Naive thymus-derived CD4-positive, alpha-beta T cell (primary cell): ENCODE measurements at regions not wholly inside any gene's neighbourhood (a gene's known extent, or its start where the extent isn't known, plus 50 kb on each side); places are given as distances from the start of the nearest gene placed in this dataset.

ENCODE experiments used
- ATAC-seq: fragments of 150-1000 bp; cut with Tn5 transposase; 2 replicates; pipeline ENCODE4 v1.10.0; 2021; ENCODE audit warnings: mild to moderate bottlenecking, moderate library complexity
- CTCF ChIA-PET: fragments of 350-600 bp; sonication (Branson Sonifier 250); formaldehyde crosslinking; loops from one replicate; lab custom pipeline; 2021; ENCODE audit warnings: antibody characterized with exemption; lab: Charles Lee
- POLR2A ChIA-PET: fragments of 350-600 bp; sonication (Branson Sonifier 250); formaldehyde crosslinking; loops from one replicate; lab custom pipeline; 2021; ENCODE audit warnings: antibody characterized with exemption, inconsistent platforms; lab: Charles Lee
- DNase-seq, 9 donors: peaks; one replicate each; pipeline versions ENCODE4 v3.0.0 to v3.0.0-alpha.2; 2020 to 2022; ENCODE audit warnings: mixed read lengths in 1 of 9
- H3K27ac ChIP-seq: one replicate; pipeline ENCODE4 v1.7.0; 2013; ENCODE audit warnings: mild to moderate bottlenecking, low read depth, low read length, moderate library complexity
- H3K27me3 ChIP-seq, 2 donors: one replicate each; pipeline ENCODE4 v1.7.0; 2013; ENCODE audit warnings: low read length in 2 of 2, mild to moderate bottlenecking in 2 of 2, moderate library complexity in 2 of 2; ENCODE audit not compliant: control insufficient read depth in 2 of 2, insufficient read depth in 2 of 2
- H3K36me3 ChIP-seq, 3 experiments: 1 replicate in 2 of 3; 2 replicates in 1 of 3; pipeline ENCODE4 v1.7.0; 2013; ENCODE audit warnings: low read length in 3 of 3, mild to moderate bottlenecking in 3 of 3, moderate library complexity in 1 of 3; ENCODE audit not compliant: insufficient read depth in 3 of 3, control insufficient read depth in 2 of 3
- H3K4me1 ChIP-seq, 2 donors: one replicate each; pipeline ENCODE4 v1.7.0; 2013; ENCODE audit warnings: low read length in 2 of 2, mild to moderate bottlenecking in 2 of 2, moderate library complexity in 1 of 2; ENCODE audit not compliant: control insufficient read depth in 2 of 2, insufficient read depth in 2 of 2
- H3K4me3 ChIP-seq: 2 replicates; pipeline ENCODE4 v1.7.0; 2013; ENCODE audit warnings: mild to moderate bottlenecking, low read length
- H3K9me3 ChIP-seq, 3 experiments: 1 replicate in 2 of 3; 2 replicates in 1 of 3; pipeline ENCODE4 v1.7.0; 2013; ENCODE audit warnings: low read length in 3 of 3; ENCODE audit not compliant: control insufficient read depth in 2 of 3
- H3K27ac Mint-ChIP-seq, 9 donors: one replicate each; pipeline ENCODE4 v1.8.0; 2020 to 2022; ENCODE audit warnings: mixed read lengths in 9 of 9, mild to moderate bottlenecking in 8 of 9, moderate library complexity in 5 of 9, inconsistent platforms in 2 of 9
- H3K27me3 Mint-ChIP-seq, 5 donors: one replicate each; pipeline ENCODE4 v1.8.0; 2021 to 2022; ENCODE audit warnings: mixed read lengths in 5 of 5, mild to moderate bottlenecking in 1 of 5
- H3K36me3 Mint-ChIP-seq, 5 donors: one replicate each; pipeline ENCODE4 v1.8.0; 2020 to 2022; ENCODE audit warnings: mixed read lengths in 5 of 5, mild to moderate bottlenecking in 3 of 5, inconsistent platforms in 1 of 5
- H3K4me1 Mint-ChIP-seq, 7 donors: one replicate each; pipeline ENCODE4 v1.8.0; 2020 to 2022; ENCODE audit warnings: mixed read lengths in 7 of 7, mild to moderate bottlenecking in 3 of 7, inconsistent platforms in 1 of 7
- H3K4me3 Mint-ChIP-seq, 10 donors: one replicate each; pipeline ENCODE4 v1.8.0; 2020 to 2022; ENCODE audit warnings: mild to moderate bottlenecking in 10 of 10, mixed read lengths in 10 of 10, moderate library complexity in 6 of 10, inconsistent platforms in 2 of 10
- H3K9me3 Mint-ChIP-seq, 11 donors: one replicate each; pipeline ENCODE4 v1.8.0; 2020 to 2022; ENCODE audit warnings: mixed read lengths in 11 of 11, mild to moderate bottlenecking in 4 of 11, inconsistent platforms in 1 of 11, moderate library complexity in 1 of 11
- intact Hi-C, 2 donors: fragments of 100-400 bp; cut with micrococcal nuclease; formaldehyde crosslinking; loops; one replicate each; pipeline ENCODE4 v1.15.1; 2023

GRCh38 chr4:66202870-66203269 lies 532.6 kb upstream of the EPHA5 start:
- intact Hi-C loops = no loop called here
- Histone ChIP-seq H3K36me3 (no peaks in the 10 kb centered on the region), H3K4me1 (no peaks in the 10 kb centered on the region), H3K27ac (no peak overlapping the region), H3K27me3 (no peaks in the 10 kb centered on the region), H3K4me3 (no peak overlapping the region), H3K9me3 (no peaks in the 10 kb centered on the region)
- CTCF ChIA-PET = no interaction called here
- DNase-seq (no peak), ATAC-seq (no peak)
- H3K4me3 Mint-ChIP-seq = no peak overlapping the region
- no peaks in the 10 kb centered on the region for H3K27me3 Mint-ChIP-seq
- POLR2A ChIA-PET = no interaction called here
- no peaks in the 10 kb centered on the region for H3K4me1 Mint-ChIP-seq
- H3K27ac Mint-ChIP-seq = no peak overlapping the region
- peaks cover 0 to 13% (median 0%) of the 10 kb centered on the region in 11 donors for H3K9me3 Mint-ChIP-seq
- H3K36me3 Mint-ChIP-seq = no peaks in the 10 kb centered on the region

- Histone ChIP-seq H3K27me3 (no peaks in the 10 kb centered on the region), H3K9me3 (no peaks in the 10 kb centered on the region), H3K36me3 (no peaks in the 10 kb centered on the region), H3K27ac (no peak overlapping the region), H3K4me1 (no peaks in the 10 kb centered on the region), H3K4me3 (no peak overlapping the region)
- H3K27me3 Mint-ChIP-seq = no peaks in the 10 kb centered on the region
- no peak overlapping the region for H3K27ac Mint-ChIP-seq
- DNase-seq = no peak
- POLR2A ChIA-PET = no interaction called here
- no peaks in the 10 kb centered on the region for H3K4me1 Mint-ChIP-seq
- CTCF ChIA-PET = interaction anchor here (0.7 kb wide), 1 partner anchor 1432 kb away, joined by 3 read pairs; no protein-coding TSS in a partner anchor
- intact Hi-C loops = loop anchor here in 1 of 2 donors (5.0 kb wide), 1 partner anchor 1390 kb away; no protein-coding TSS in a partner anchor
- no peaks in the 10 kb centered on the region for H3K36me3 Mint-ChIP-seq
- no peak for ATAC-seq
- no peak overlapping the region for H3K4me3 Mint-ChIP-seq
- H3K9me3 Mint-ChIP-seq = peaks cover 0 to 24% (median 0%) of the 10 kb centered on the region in 11 donors
Measured at GRCh38 chr4:66197451-66197850, 527.2 kb upstream of the EPHA5 start.

- no peaks in the 10 kb centered on the region for H3K36me3 Mint-ChIP-seq
- H3K4me1 Mint-ChIP-seq = no peaks in the 10 kb centered on the region
- H3K4me3 Mint-ChIP-seq = no peak overlapping the region
- no peaks in the 10 kb centered on the region for H3K36me3 ChIP-seq
- DNase-seq = no peak
- POLR2A ChIA-PET = no interaction called here
- no peak for ATAC-seq
- CTCF ChIA-PET = no interaction called here
- H3K27ac Mint-ChIP-seq = no peak overlapping the region
- H3K4me3 ChIP-seq = no peak overlapping the region
- no peaks in the 10 kb centered on the region for H3K27me3 ChIP-seq
- H3K9me3 ChIP-seq = no peaks in the 10 kb centered on the region
- intact Hi-C loops = no loop called here
- no peak overlapping the region for H3K27ac ChIP-seq
- peaks cover 0 to 13% (median 0%) of the 10 kb centered on the region in 11 donors for H3K9me3 Mint-ChIP-seq
- no peaks in the 10 kb centered on the region for H3K27me3 Mint-ChIP-seq
- no peaks in the 10 kb centered on the region for H3K4me1 ChIP-seq
Measured at GRCh38 chr4:66193487-66193886, 523.2 kb upstream of the EPHA5 start.

GRCh38 chr4:66187175-66187720 lies 517.0 kb upstream of the EPHA5 start:
- H3K36me3 Mint-ChIP-seq = no peaks in the 10 kb centered on the region
- H3K27me3 Mint-ChIP-seq = no peaks in the 10 kb centered on the region
- DNase-seq (no peak), ATAC-seq (no peak)
- ChIA-PET CTCF (no interaction called here), POLR2A (no interaction called here)
- Histone ChIP-seq H3K9me3 (no peaks in the 10 kb centered on the region), H3K36me3 (no peaks in the 10 kb centered on the region), H3K4me1 (no peaks in the 10 kb centered on the region), H3K4me3 (no peak overlapping the region), H3K27ac (no peak overlapping the region), H3K27me3 (no peaks in the 10 kb centered on the region)
- H3K9me3 Mint-ChIP-seq = peaks cover 0 to 9% (median 4%) of the 10 kb centered on the region in 11 donors
- no peak overlapping the region for H3K4me3 Mint-ChIP-seq
- H3K4me1 Mint-ChIP-seq = no peaks in the 10 kb centered on the region
- no peak overlapping the region for H3K27ac Mint-ChIP-seq
- intact Hi-C loops = no loop called here

GRCh38 chr4:66186095-66186494 lies 515.8 kb upstream of the EPHA5 start:
- Mint-ChIP-seq H3K36me3 (no peaks in the 10 kb centered on the region), H3K27me3 (no peaks in the 10 kb centered on the region), H3K4me3 (no peak overlapping the region), H3K27ac (no peak overlapping the region), H3K9me3 (peaks cover 4 to 15% (median 8%) of the 10 kb centered on the region in 11 donors), H3K4me1 (no peaks in the 10 kb centered on the region)
- DNase-seq = no peak
- Histone ChIP-seq H3K4me3 (no peak overlapping the region), H3K27ac (no peak overlapping the region), H3K36me3 (no peaks in the 10 kb centered on the region), H3K4me1 (no peaks in the 10 kb centered on the region), H3K27me3 (no peaks in the 10 kb centered on the region), H3K9me3 (no peaks in the 10 kb centered on the region)
- intact Hi-C loops = no loop called here
- POLR2A ChIA-PET = no interaction called here
- ATAC-seq = no peak
- CTCF ChIA-PET = no interaction called here

GRCh38 chr4:66182636-66183035 lies 512.3 kb upstream of the EPHA5 start:
- Mint-ChIP-seq H3K27me3 (no peaks in the 10 kb centered on the region), H3K4me3 (no peak overlapping the region), H3K27ac (no peak overlapping the region), H3K9me3 (peaks cover 4 to 21% (median 8%) of the 10 kb centered on the region in 11 donors), H3K4me1 (no peaks in the 10 kb centered on the region), H3K36me3 (no peaks in the 10 kb centered on the region)
- ATAC-seq (no peak), DNase-seq (no peak)
- Histone ChIP-seq H3K36me3 (no peaks in the 10 kb centered on the region), H3K4me3 (no peak overlapping the region), H3K4me1 (no peaks in the 10 kb centered on the region), H3K27ac (no peak overlapping the region), H3K27me3 (no peaks in the 10 kb centered on the region), H3K9me3 (no peaks in the 10 kb centered on the region)
- ChIA-PET CTCF (no interaction called here), POLR2A (no interaction called here)
- intact Hi-C loops = no loop called here

DNA sequence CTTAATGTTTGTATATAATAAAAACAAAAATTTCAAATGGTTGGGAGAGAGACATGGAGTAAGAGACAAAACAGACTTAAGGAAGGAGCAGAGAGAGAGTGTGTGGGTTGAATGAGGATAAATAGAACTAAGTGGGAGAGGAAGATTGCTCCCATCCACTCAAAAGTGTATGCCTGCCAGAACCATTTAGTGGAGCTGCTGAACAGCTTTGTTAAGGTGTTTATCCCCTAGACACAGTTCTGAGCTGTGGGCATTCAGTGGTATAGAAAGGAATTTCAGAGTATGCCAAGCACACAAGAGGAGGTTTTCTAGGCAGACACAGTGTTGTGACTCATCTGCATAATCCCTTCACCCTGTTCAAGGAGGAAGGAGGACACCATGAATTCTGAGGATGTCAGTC lies 508.6 kb upstream of the EPHA5 start:
- H3K9me3 Mint-ChIP-seq = peaks cover 6 to 30% (median 8%) of the 10 kb centered on the region in 11 donors
- intact Hi-C loops = no loop called here
- H3K4me3 ChIP-seq = no peak overlapping the region
- ATAC-seq (no peak), DNase-seq (no peak)
- no peak overlapping the region for H3K27ac Mint-ChIP-seq
- H3K4me1 ChIP-seq = no peaks in the 10 kb centered on the region
- no peaks in the 10 kb centered on the region for H3K36me3 ChIP-seq
- no peaks in the 10 kb centered on the region for H3K27me3 Mint-ChIP-seq
- H3K4me1 Mint-ChIP-seq = no peaks in the 10 kb centered on the region
- no peaks in the 10 kb centered on the region for H3K9me3 ChIP-seq
- POLR2A ChIA-PET = no interaction called here
- no peaks in the 10 kb centered on the region for H3K27me3 ChIP-seq
- H3K36me3 Mint-ChIP-seq = no peaks in the 10 kb centered on the region
- H3K4me3 Mint-ChIP-seq = no peak overlapping the region
- no peak overlapping the region for H3K27ac ChIP-seq
- CTCF ChIA-PET = no interaction called here
